CD4-positive, alpha-beta memory T cell (primary cell): ENCODE measurements at regions not wholly inside any gene's neighbourhood (a gene's known extent, or its start where the extent isn't known, plus 50 kb on each side); places are given as distances from the start of the nearest gene placed in this dataset.
"Not testable (repeated sequence)": the region's sequence is repeated elsewhere in the genome, so short reads cannot be mapped to it uniquely, and the experiment has no call there.

ENCODE experiments used
- CTCF ChIA-PET: fragments of 350-600 bp; sonication (Branson Sonifier 250); formaldehyde crosslinking; loops from one replicate; lab custom pipeline; 2021; ENCODE audit warnings: inconsistent platforms; ENCODE audit not compliant: partially characterized antibody; lab: Charles Lee
- POLR2A ChIA-PET: fragments of 350-600 bp; sonication (Branson Sonifier 250); formaldehyde crosslinking; loops from one replicate; lab custom pipeline; 2021; ENCODE audit not compliant: partially characterized antibody; lab: Charles Lee
- DNase-seq, 5 donors: peaks; one replicate each; pipeline versions ENCODE4 v3.0.0 to v3.0.0-alpha.2; 2020 to 2022; ENCODE audit warnings: mixed read lengths in 1 of 5
- H3K27ac ChIP-seq: one replicate; pipeline ENCODE4 v1.7.0; 2013; ENCODE audit warnings: low read depth, low read length
- H3K27me3 ChIP-seq: 2 replicates; pipeline ENCODE4 v1.7.0; 2013; ENCODE audit warnings: mild to moderate bottlenecking, low read length, moderate library complexity; ENCODE audit not compliant: insufficient read depth
- H3K36me3 ChIP-seq: 2 replicates; pipeline ENCODE4 v1.7.0; 2013; ENCODE audit warnings: mild to moderate bottlenecking, low read length, moderate library complexity; ENCODE audit not compliant: insufficient read depth
- H3K4me1 ChIP-seq: 2 replicates; pipeline ENCODE4 v1.7.0; 2013; ENCODE audit warnings: mild to moderate bottlenecking, low read length, moderate library complexity; ENCODE audit not compliant: insufficient read depth
- H3K4me3 ChIP-seq, 2 donors: one replicate each; pipeline ENCODE4 v1.7.0; 2013; ENCODE audit warnings: low read length in 2 of 2, mild to moderate bottlenecking in 1 of 2
- H3K9me3 ChIP-seq, 2 donors: one replicate each; pipeline ENCODE4 v1.7.0; 2013; ENCODE audit warnings: low read length in 2 of 2, control low read depth in 1 of 2; ENCODE audit not compliant: control insufficient read depth in 1 of 2
- H3K27ac Mint-ChIP-seq, 7 donors: one replicate each; pipeline ENCODE4 v1.8.0; 2020 to 2021; ENCODE audit warnings: mixed read lengths in 7 of 7, mild to moderate bottlenecking in 6 of 7, inconsistent platforms in 3 of 7, moderate library complexity in 3 of 7
- H3K27me3 Mint-ChIP-seq, 2 donors: one replicate each; pipeline ENCODE4 v1.8.0; 2020 to 2021; ENCODE audit warnings: mixed read lengths in 2 of 2
- H3K36me3 Mint-ChIP-seq, 2 donors: one replicate each; pipeline ENCODE4 v1.8.0; 2020 to 2021; ENCODE audit warnings: mixed read lengths in 2 of 2, inconsistent platforms in 1 of 2, mild to moderate bottlenecking in 1 of 2
- H3K4me1 Mint-ChIP-seq, 4 donors: one replicate each; pipeline ENCODE4 v1.8.0; 2020 to 2021; ENCODE audit warnings: mixed read lengths in 4 of 4, mild to moderate bottlenecking in 1 of 4
- H3K4me3 Mint-ChIP-seq, 8 donors: one replicate each; pipeline ENCODE4 v1.8.0; 2020 to 2021; ENCODE audit warnings: mixed read lengths in 8 of 8, mild to moderate bottlenecking in 7 of 8, moderate library complexity in 6 of 8, inconsistent platforms in 3 of 8
- H3K9me3 Mint-ChIP-seq, 8 donors: one replicate each; pipeline ENCODE4 v1.8.0; 2020 to 2021; ENCODE audit warnings: mixed read lengths in 8 of 8, mild to moderate bottlenecking in 5 of 8, inconsistent platforms in 3 of 8, moderate library complexity in 1 of 8
- intact Hi-C: fragments of 100-400 bp; cut with micrococcal nuclease; formaldehyde crosslinking; loops from one replicate; pipeline ENCODE4 v1.15.1; 2023

GRCh38 chr5:124824637-124825158 is 78.3 kb upstream of the ZNF608 start:
- Mint-ChIP-seq H3K9me3 (peaks cover 0 to 12% (median 2%) of the 10 kb centered on the region in 8 donors), H3K27ac (no peak overlapping the region), H3K4me1 (no peaks in the 10 kb centered on the region), H3K36me3 (no peaks in the 10 kb centered on the region), H3K27me3 (peaks cover 0 to 2% of the 10 kb centered on the region in 2 donors), H3K4me3 (no peak overlapping the region)
- Histone ChIP-seq H3K9me3 (no peaks in the 10 kb centered on the region), H3K27ac (no peak overlapping the region), H3K27me3 (no peaks in the 10 kb centered on the region), H3K36me3 (no peaks in the 10 kb centered on the region), H3K4me1 (no peaks in the 10 kb centered on the region), H3K4me3 (no peak overlapping the region)
- POLR2A ChIA-PET: no interaction called here
- CTCF ChIA-PET: no interaction called here
- intact Hi-C loops: no loop called here
- DNase-seq: no peak

DNA sequence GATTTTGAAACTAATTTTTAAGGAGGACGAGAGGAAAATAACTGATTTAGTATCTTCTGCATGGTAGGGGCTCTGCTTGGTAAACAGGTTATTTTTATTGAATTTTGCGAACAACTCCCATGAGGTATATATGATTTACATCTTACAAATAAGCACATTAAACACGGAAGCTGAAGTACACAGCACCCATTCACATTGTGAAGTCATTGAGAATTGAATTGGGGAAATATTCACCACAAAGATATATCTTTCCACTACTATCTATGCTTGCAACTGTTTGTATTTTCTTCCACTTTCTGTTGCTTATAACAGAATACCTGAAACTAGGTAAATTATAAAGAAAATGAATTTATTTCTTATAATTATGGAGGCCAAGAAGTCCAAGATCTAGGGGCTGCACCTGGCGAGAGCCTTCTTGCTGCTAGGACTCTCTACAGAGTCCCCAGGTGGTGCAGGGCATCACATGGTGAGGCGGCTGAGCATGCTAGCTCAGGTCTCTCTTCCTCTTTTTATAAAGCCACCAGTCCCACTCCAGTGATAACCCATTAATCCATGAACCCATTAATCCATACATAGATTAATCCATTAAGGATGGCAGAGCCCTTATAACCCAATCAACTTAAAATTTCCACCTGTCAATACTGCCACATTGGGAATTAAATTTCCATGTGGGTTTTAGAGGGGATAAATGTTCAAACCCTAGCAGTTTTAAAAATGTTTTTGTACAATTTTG is 79.0 kb upstream of the ZNF608 start:
- Histone ChIP-seq H3K27me3 (no peaks in the 10 kb centered on the region), H3K4me1 (no peaks in the 10 kb centered on the region), H3K27ac (no peak overlapping the region), H3K36me3 (no peaks in the 10 kb centered on the region), H3K9me3 (no peaks in the 10 kb centered on the region), H3K4me3 (no peak overlapping the region)
- no peak for DNase-seq
- H3K9me3 Mint-ChIP-seq: peaks cover 0 to 8% (median 3%) of the 10 kb centered on the region in 8 donors
- H3K4me1 Mint-ChIP-seq: no peaks in the 10 kb centered on the region
- peaks cover 0 to 2% of the 10 kb centered on the region in 2 donors for H3K27me3 Mint-ChIP-seq
- no peak overlapping the region for H3K27ac Mint-ChIP-seq
- no peaks in the 10 kb centered on the region for H3K36me3 Mint-ChIP-seq
- ChIA-PET POLR2A (no interaction called here), CTCF (no interaction called here)
- intact Hi-C loops: no loop called here
- H3K4me3 Mint-ChIP-seq: no peak overlapping the region

DNA sequence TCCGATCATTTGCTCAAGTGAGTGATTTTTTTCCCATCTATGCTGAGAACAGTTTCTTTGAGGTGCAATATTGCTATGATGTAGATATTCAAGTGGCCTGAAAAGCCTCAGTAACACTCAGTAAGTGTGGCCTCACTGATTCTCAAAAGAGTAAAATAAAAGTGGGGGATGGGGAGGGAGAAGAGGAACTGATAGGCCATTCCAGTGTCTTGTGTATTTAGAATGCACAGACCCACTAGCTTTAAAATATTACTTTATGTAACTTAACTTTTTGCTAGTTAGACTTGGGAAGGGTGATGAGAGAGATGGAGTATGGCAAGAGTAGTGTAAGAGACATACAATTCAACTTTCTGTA is 79.5 kb upstream of the ZNF608 start:
- Histone ChIP-seq H3K4me3 (no peak overlapping the region), H3K4me1 (no peaks in the 10 kb centered on the region), H3K9me3 (no peaks in the 10 kb centered on the region), H3K27ac (no peak overlapping the region), H3K27me3 (no peaks in the 10 kb centered on the region), H3K36me3 (no peaks in the 10 kb centered on the region)
- H3K36me3 Mint-ChIP-seq: no peaks in the 10 kb centered on the region
- H3K27ac Mint-ChIP-seq: no peak overlapping the region
- H3K4me1 Mint-ChIP-seq: no peaks in the 10 kb centered on the region
- peaks cover 0 to 7% (median 3%) of the 10 kb centered on the region in 8 donors for H3K9me3 Mint-ChIP-seq
- H3K4me3 Mint-ChIP-seq: no peak overlapping the region
- ChIA-PET POLR2A (no interaction called here), CTCF (no interaction called here)
- intact Hi-C loops: no loop called here
- H3K27me3 Mint-ChIP-seq: peaks cover 0 to 2% of the 10 kb centered on the region in 2 donors
- no peak for DNase-seq

GRCh38 chr5:124828731-124829234 is 82.3 kb upstream of the ZNF608 start:
- no peak overlapping the region for H3K27ac Mint-ChIP-seq

DNA sequence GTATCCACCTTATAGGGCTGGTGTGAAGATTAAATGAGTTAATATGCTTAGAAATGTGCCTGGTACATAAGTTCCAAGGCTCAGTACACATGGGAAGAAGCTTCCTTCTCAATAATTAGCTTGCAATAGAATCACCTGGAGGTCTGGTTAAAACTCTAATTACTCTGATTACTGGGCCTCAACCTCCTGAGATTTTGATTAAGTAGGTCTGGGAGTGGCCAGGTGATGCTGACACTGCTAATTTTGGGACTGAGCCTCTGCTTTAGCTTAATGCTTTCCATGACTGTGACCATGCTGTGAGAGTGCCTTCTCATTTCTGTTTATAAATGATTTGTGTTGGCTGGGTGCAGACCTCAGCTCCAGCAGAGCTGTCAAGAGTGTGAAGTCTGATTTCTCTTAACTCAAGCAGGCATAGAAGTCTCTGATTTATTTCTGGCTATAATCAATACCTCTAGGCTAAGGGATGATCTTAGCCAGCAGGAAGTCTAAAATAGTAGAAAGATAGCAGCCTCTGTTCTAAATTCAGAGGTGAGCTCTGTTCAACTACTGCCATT is 85.3 kb upstream of the ZNF608 start:
- ChIA-PET CTCF (no interaction called here), POLR2A (no interaction called here)
- DNase-seq: no peak
- Mint-ChIP-seq H3K27ac (no peak overlapping the region), H3K4me1 (no peaks in the 10 kb centered on the region), H3K9me3 (peaks cover 0 to 14% (median 5%) of the 10 kb centered on the region in 8 donors), H3K27me3 (peaks cover 0 to 2% of the 10 kb centered on the region in 2 donors), H3K36me3 (no peaks in the 10 kb centered on the region), H3K4me3 (no peak overlapping the region)
- no peaks in the 10 kb centered on the region for H3K27me3 ChIP-seq
- H3K27ac ChIP-seq: no peak overlapping the region
- H3K4me3 ChIP-seq: no peak overlapping the region
- no peaks in the 10 kb centered on the region for H3K36me3 ChIP-seq
- H3K9me3 ChIP-seq: no peaks in the 10 kb centered on the region
- no peaks in the 10 kb centered on the region for H3K4me1 ChIP-seq
- intact Hi-C loops: no loop called here

More at GRCh38 chr5:124828731-124829234, 82.3 kb upstream of the ZNF608 start:
- POLR2A ChIA-PET: no interaction called here
- Mint-ChIP-seq H3K27me3 (peaks cover 0 to 2% of the 10 kb centered on the region in 2 donors), H3K4me1 (no peaks in the 10 kb centered on the region), H3K9me3 (peaks cover 0 to 8% (median 4%) of the 10 kb centered on the region in 8 donors), H3K4me3 (no peak overlapping the region), H3K36me3 (no peaks in the 10 kb centered on the region)
- no peaks in the 10 kb centered on the region for H3K9me3 ChIP-seq
- no peaks in the 10 kb centered on the region for H3K36me3 ChIP-seq
- intact Hi-C loops: no loop called here
- no peaks in the 10 kb centered on the region for H3K4me1 ChIP-seq
- H3K27ac ChIP-seq: no peak overlapping the region
- CTCF ChIA-PET: no interaction called here
- H3K27me3 ChIP-seq: no peaks in the 10 kb centered on the region
- no peak for DNase-seq
- no peak overlapping the region for H3K4me3 ChIP-seq

- no peak overlapping the region for H3K27ac ChIP-seq
- H3K4me1 ChIP-seq: no peaks in the 10 kb centered on the region
- Mint-ChIP-seq H3K36me3 (no peaks in the 10 kb centered on the region), H3K4me1 (no peaks in the 10 kb centered on the region), H3K27me3 (peaks cover 0 to 2% of the 10 kb centered on the region in 2 donors), H3K9me3 (peaks cover 0 to 14% (median 5%) of the 10 kb centered on the region in 8 donors), H3K4me3 (no peak overlapping the region), H3K27ac (no peak overlapping the region)
- no peak for DNase-seq
- H3K4me3 ChIP-seq: no peak overlapping the region
- ChIA-PET CTCF (no interaction called here), POLR2A (no interaction called here)
- H3K9me3 ChIP-seq: no peaks in the 10 kb centered on the region
- H3K27me3 ChIP-seq: no peaks in the 10 kb centered on the region
- intact Hi-C loops: no loop called here
- H3K36me3 ChIP-seq: no peaks in the 10 kb centered on the region
Observed at GRCh38 chr5:124832510-124832909, 86.1 kb upstream of the ZNF608 start.

- intact Hi-C loops, POLR2A ChIA-PET, H3K27me3 Mint-ChIP-seq, H3K4me1 ChIP-seq, CTCF ChIA-PET, H3K27ac Mint-ChIP-seq, H3K36me3 ChIP-seq, H3K36me3 Mint-ChIP-seq, H3K4me1 Mint-ChIP-seq, DNase-seq, H3K4me3 ChIP-seq, H3K4me3 Mint-ChIP-seq, H3K27ac ChIP-seq, H3K9me3 ChIP-seq, H3K27me3 ChIP-seq: not testable (repeated sequence)
- H3K9me3 Mint-ChIP-seq: peaks cover 0 to 14% (median 4%) of the 10 kb centered on the region in 8 donors
Observed at GRCh38 chr5:124836314-124836713, 89.9 kb upstream of the ZNF608 start.
